ENCODE measurements at regions not wholly inside any gene's neighbourhood (a gene's known extent, or its start where the extent isn't known, plus 50 kb on each side); places are given as distances from the start of the nearest gene placed in this dataset.

- DNase-seq (ENCODE audit: low read depth), result no peak
Measured at GRCh38 chr6:25012657-25013056, 76.9 kb upstream of the RIPOR2 start.

- no peak for DNase-seq (ENCODE audit: low read depth)
Measured at GRCh38 chr6:25013246-25013645, 77.5 kb upstream of the RIPOR2 start.

GRCh38 chr6:25014369-25014768 lies 78.6 kb upstream of the RIPOR2 start:
- no peak for DNase-seq (ENCODE audit: low read depth)

- DNase-seq (ENCODE audit: low read depth), result no peak
Measured at GRCh38 chr6:25014791-25015560, 79.2 kb upstream of the RIPOR2 start.

- DNase-seq (ENCODE audit: low read depth), result no peak
Measured at GRCh38 chr6:25016014-25016720, 80.4 kb upstream of the RIPOR2 start.

GRCh38 chr6:25017486-25017885 lies 81.7 kb upstream of the RIPOR2 start:
- no peak for DNase-seq (ENCODE audit: low read depth)

GRCh38 chr6:25017932-25018567 lies 82.3 kb upstream of the RIPOR2 start:
- DNase-seq (ENCODE audit: low read depth), result no peak

GRCh38 chr6:25018568-25018954 lies 82.8 kb upstream of the RIPOR2 start:
- DNase-seq (ENCODE audit: low read depth), result no peak

- DNase-seq (ENCODE audit: low read depth), result no peak
Measured at GRCh38 chr6:25022140-25022553, 86.4 kb upstream of the RIPOR2 start.

DNA sequence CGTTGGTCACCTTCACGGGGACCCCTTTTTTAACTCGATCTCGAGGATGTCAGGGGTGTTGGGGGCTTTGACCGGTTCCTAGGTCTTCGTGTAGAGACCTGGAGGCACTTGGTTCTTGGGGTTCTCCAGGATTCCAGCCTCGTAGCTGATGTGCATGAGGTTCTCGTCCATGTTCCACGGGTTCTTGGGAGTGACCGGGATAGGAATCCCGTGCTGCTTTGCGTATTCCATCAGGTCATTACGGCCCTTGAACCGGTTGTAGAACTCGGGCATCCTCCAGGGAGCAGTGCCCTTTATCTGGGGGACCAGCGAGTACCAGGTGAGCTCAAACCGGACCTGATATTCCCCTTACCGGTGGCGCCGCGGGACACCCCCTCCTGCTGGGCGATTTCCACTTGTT lies 88.0 kb upstream of the RIPOR2 start:
- no peak for DNase-seq (ENCODE audit: low read depth)

DNA sequence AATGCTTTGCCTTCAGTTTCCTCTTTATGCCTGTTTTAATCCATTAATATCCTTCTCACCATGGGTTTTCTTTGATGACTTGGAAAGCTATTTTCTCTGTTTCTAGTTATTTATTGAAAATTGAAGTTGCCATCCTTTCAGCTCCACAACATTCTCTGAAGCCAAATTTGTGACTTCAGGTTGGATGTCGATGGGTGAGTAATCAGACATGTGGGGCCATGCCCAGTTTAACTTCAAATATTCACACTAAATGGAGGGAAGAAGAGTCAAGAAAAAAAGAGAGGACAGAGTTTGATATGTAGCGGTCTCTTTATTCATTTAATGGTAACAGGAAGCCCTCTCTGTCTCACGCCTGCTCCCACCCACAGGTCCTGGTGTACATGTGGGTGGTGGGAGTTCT lies 89.1 kb upstream of the RIPOR2 start:
- no peak for DNase-seq (ENCODE audit: low read depth)

DNA sequence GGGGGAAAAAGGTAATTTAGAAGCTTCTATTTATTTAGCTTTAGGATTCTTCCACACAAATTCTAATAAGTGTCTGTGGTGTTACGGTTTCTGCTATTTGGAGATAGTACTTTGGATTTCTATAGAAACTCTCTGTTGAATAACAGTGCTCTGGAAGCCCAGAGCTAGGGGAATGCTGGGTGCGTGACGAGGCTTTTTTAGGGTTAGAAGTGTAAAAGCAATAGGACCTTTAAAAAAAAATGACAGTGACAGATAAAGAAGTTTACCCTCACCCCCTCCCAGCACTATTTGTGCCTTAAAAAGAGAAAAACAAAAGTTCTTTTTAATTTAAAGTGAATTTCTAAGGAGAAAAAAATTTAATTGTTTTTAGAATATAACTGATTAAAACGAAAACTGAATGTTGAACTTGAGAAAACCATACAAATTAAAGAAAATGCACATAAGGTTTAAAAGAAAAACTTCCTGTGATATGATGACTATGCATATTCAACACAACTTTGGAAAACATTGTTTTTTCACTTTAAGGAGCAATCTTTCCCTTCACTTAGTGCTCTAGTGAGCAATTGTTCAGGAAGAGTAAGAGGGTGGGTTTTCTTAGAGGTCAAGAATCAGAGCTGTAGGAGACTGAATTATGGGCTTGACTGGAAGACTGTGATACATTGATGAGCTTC lies 89.6 kb upstream of the RIPOR2 start:
- no peak for DNase-seq (ENCODE audit: low read depth)

- no peak for DNase-seq (ENCODE audit: low read depth)
Measured at GRCh38 chr6:25025919-25026301, 90.2 kb upstream of the RIPOR2 start.

DNA sequence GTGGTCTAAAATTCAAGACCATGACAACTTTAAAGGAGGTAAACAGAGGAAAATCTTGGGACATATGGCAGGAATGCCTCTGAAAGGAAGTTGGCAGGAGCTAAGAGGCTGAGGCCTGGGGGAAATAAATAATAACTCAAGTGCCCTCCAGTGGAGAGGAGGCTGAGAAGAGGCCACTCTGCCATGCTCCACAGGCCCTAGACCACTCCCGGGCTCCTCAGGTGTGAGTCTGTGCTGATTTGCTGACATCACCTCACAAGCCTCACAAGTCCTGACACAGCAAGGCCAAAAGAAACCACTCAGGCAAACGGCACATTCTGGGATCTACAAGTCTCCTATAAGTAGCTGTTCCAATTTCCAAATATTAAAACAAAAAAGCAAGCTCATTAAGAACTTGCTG lies 91.0 kb upstream of the RIPOR2 start:
- DNase-seq (ENCODE audit: low read depth), result no peak

DNA sequence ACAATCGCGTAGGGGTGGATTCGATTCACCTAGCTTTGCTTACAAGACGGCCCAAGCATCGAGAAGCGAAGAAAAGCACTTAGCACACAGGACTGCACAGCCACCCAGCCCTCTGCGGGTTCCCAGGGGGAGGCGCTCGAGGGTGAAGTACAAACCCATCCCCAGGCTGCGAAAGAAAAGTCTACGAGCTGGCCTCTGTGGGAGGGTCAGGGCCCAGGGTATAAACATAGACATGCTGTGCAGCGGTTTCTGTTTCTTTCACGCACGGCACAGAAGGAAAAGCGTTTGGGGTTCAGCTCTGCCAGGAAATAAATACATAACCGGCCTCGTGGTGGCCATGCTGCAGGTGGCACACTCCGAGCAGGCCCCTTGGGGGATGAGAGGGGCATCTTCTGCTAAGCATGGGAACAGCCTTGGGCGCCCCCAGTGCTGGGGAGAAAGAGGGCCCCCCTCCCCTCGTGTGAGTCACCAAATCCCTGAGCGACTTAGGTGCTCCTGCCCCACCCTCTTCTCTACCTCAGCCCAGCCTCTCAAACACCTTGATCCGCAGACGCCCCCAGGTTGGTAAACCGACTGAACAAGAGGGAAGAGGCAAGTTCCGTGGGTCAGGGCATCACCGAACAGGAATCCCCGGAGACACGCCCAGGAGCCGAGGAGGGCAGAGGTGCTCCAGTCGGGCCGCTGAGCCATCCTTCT lies 91.6 kb upstream of the RIPOR2 start:
- no peak for DNase-seq (ENCODE audit: low read depth)

GRCh38 chr6:25028328-25028727 lies 92.6 kb upstream of the RIPOR2 start:
- no peak for DNase-seq (ENCODE audit: low read depth)

- DNase-seq (ENCODE audit: low read depth), result no peak
Measured at GRCh38 chr6:25032934-25033333, 97.2 kb upstream of the RIPOR2 start.

GRCh38 chr6:25034431-25034921 lies 98.7 kb upstream of the RIPOR2 start:
- no peak for DNase-seq (ENCODE audit: low read depth)

DNA sequence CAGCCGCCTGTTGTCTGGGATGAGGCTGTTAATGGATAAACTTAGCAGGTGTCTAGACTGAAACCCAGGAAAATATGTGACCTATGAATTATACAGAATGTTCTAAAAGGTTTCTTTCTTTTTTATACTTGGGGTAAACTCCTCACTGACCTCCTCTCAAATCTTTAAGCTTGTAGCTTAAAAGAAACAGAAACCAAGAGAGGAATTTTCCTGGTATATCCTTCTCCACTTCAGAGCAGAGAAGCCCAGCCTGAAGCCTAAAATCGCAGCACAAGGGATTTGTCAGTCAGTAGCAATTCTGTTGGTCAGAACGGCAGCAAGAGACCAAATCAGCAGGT lies 99.4 kb upstream of the RIPOR2 start:
- no peak for DNase-seq (ENCODE audit: low read depth)

- peak; percentile 43 for DNase-seq (ENCODE audit: low read depth)
Measured at GRCh38 chr6:25035512-25036435, 100.0 kb upstream of the RIPOR2 start.

- DNase-seq (ENCODE audit: low read depth), result no peak
Measured at GRCh38 chr6:25036461-25036860, 100.7 kb upstream of the RIPOR2 start.
